ENCODE measurements at regions not wholly inside any gene's neighbourhood (a gene's known extent, or its start where the extent isn't known, plus 50 kb on each side); places are given as distances from the start of the nearest gene placed in this dataset.
"Not testable (repeated sequence)": the region's sequence is repeated elsewhere in the genome, so short reads cannot be mapped to it uniquely, and the experiment has no call there.

DNA sequence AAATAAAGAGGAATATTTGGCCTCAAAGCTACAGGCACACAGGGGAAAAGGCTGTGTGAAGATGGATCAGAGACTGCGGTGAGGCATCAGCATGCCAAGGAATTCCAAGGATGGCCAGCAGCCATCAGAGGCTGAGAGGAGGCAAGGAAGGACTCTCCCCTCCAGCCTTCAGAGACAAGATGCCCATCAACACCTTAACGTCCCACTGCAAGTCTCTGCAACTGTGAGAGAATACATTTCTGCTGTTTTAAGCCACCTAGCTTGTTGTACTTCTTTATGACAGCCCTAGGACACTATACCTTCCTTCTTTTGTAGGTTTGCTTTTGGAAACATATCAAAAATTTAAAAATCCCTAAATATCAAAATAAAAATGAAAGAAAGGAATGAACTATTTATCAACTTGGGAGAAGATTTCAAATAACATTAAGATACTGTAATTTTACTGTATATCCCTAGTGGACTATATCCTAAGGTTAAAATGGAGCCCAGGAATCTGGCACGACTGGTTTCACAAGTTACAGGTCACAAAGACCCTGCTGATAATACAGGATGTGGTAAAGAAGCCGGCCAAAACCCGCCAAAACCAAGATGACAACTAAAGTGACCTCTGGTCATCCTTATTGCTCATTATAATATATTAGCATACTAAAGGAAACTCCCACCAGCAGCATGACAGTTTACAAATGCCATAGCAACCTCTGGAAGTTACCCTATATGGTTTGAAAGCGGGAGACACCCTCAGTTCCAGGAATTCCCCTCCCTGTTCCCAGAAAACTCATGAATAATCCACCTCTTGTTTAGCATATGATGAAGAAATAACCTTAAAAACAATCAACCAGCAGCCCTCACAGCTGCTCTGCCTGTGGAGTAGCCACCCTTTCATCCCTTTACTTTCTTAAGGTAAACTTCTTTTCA is 185.2 kb downstream of the AVL9 start:
- no peak for DNase-seq
- H3K27me3 Mint-ChIP-seq (ENCODE audit: low read depth), result peaks cover 7% of the 10 kb centered on the region
- H3K4me1 Mint-ChIP-seq (ENCODE audit: low read depth), result no peaks in the 10 kb centered on the region
- no peaks in the 10 kb centered on the region for H3K36me3 Mint-ChIP-seq (ENCODE audit: insufficient read depth)
- no peak for ATAC-seq
- no peak overlapping the region for H3K4me3 Mint-ChIP-seq
- H3K9me3 Mint-ChIP-seq, result peaks cover 6% of the 10 kb centered on the region

- no peaks in the 10 kb centered on the region for H3K4me1 Mint-ChIP-seq (ENCODE audit: low read depth)
- ATAC-seq (no peak), DNase-seq (no peak)
- H3K36me3 Mint-ChIP-seq (ENCODE audit: insufficient read depth), result no peaks in the 10 kb centered on the region
- peaks cover 7% of the 10 kb centered on the region for H3K27me3 Mint-ChIP-seq (ENCODE audit: low read depth)
- H3K4me3 Mint-ChIP-seq, result no peak overlapping the region
- H3K9me3 Mint-ChIP-seq, result peaks cover 6% of the 10 kb centered on the region
Observed at GRCh38 chr7:32679192-32679591, 183.9 kb downstream of the AVL9 start.

- H3K4me1 Mint-ChIP-seq (ENCODE audit: low read depth), result no peaks in the 10 kb centered on the region
- peaks cover 6% of the 10 kb centered on the region for H3K9me3 Mint-ChIP-seq
- ATAC-seq (no peak), DNase-seq (no peak)
- H3K36me3 Mint-ChIP-seq (ENCODE audit: insufficient read depth), result no peaks in the 10 kb centered on the region
- no peak overlapping the region for H3K4me3 Mint-ChIP-seq
- H3K27me3 Mint-ChIP-seq (ENCODE audit: low read depth), result peaks cover 9% of the 10 kb centered on the region
Observed at GRCh38 chr7:32677593-32677992, 182.3 kb downstream of the AVL9 start.

DNA sequence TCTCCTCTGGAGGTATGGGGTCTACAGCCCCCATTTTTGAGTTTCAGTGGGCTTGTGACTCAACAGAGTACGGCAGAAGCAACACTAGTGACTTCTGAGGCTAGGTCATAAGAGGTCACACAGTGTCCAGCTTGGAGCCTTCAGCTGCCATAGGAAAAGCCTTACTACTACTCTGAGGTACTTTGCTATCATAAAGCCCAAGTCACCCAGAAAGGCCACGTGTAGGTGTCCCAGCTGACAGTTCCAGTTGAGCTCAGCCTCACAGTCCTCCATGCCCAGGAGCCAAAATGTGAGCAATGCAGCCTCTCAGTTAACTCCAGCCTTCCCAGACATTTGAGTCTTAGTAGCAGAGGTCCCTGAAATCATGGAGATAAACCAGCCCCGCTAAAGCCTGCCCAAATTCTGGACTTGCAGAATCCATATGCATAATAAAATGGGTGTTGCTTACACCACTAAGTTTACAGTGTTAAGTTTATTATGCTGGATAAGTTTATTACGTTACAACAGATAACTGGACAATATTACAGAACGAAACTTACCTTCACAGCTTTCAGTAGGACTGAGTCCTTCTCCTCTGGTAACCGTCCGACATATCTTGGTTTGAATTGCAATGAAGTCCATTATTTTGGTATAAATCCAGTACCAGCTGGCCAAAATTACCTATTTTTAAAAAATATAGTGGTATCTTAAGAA is 181.1 kb downstream of the AVL9 start:
- no peak for ATAC-seq

GRCh38 chr7:32673275-32673983 is 178.1 kb downstream of the AVL9 start:
- Mint-ChIP-seq H3K4me3 (no peak overlapping the region), H3K9me3 (no peaks in the 10 kb centered on the region), H3K36me3 (ENCODE audit: insufficient read depth) (no peaks in the 10 kb centered on the region), H3K4me1 (ENCODE audit: low read depth) (no peaks in the 10 kb centered on the region), H3K27me3 (ENCODE audit: low read depth) (peaks cover 6% of the 10 kb centered on the region)
- DNase-seq (no peak), ATAC-seq (no peak)

More for the DNA sequence above, 181.1 kb downstream of the AVL9 start:
- no peaks in the 10 kb centered on the region for H3K36me3 Mint-ChIP-seq (ENCODE audit: insufficient read depth)
- no peaks in the 10 kb centered on the region for H3K9me3 Mint-ChIP-seq
- H3K4me3 Mint-ChIP-seq, result no peak overlapping the region
- peaks cover 5% of the 10 kb centered on the region for H3K27me3 Mint-ChIP-seq (ENCODE audit: low read depth)
- no peak for DNase-seq
- H3K4me1 Mint-ChIP-seq (ENCODE audit: low read depth), result no peaks in the 10 kb centered on the region

DNA sequence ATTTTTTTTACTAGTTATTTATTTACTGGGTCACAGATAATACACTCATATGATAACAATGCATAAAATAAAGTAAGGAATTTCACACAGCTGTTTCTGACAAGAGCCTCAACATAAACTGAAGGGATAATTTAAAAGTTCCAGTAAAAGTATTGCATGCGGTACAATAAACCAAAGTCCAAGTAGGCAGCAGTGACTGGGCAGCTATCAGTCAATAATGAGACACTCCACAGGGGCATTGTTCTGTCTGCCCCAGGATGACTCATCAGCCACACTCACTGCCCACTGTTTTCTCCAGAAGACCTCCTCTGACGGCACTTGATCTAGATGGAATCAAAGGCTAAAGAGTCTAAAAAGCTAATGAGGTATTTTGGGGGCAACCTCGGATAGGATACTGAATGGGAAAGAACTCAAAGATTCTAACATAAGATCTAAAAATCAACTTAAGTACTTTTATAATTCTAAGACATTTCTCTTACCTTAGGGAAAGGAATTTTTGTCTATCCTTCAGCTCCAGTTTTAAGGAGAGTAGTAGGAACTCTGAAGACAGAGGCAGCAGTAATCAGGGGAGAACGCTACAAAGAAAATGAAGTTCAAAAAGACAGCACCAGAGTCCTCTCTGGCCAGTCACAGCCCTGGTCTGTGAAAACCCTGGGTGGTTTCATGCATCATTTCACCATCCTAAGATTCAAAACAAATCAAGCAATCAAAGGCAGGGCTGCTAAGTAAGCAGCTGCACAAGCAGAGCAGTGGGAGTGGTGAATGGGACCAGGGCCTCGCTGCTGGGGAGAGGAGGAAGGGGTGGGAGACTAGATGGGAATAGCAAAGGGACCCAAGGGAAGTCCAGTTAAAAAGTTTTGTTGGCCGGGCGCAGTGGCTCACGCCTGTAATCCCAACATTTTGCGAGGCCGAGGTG is 175.1 kb downstream of the AVL9 start:
- no peaks in the 10 kb centered on the region for H3K36me3 Mint-ChIP-seq (ENCODE audit: insufficient read depth)
- peaks cover 7% of the 10 kb centered on the region for H3K27me3 Mint-ChIP-seq (ENCODE audit: low read depth)
- ATAC-seq (no peak), DNase-seq (no peak)
- H3K4me1 Mint-ChIP-seq (ENCODE audit: low read depth), result no peaks in the 10 kb centered on the region
- no peak overlapping the region for H3K4me3 Mint-ChIP-seq
- H3K9me3 Mint-ChIP-seq, result no peaks in the 10 kb centered on the region

- not testable (repeated sequence) for DNase-seq; H3K36me3 Mint-ChIP-seq (ENCODE audit: insufficient read depth); H3K4me3 Mint-ChIP-seq; H3K4me1 Mint-ChIP-seq (ENCODE audit: low read depth); ATAC-seq; H3K9me3 Mint-ChIP-seq
- peaks cover 12% of the 10 kb centered on the region for H3K27me3 Mint-ChIP-seq (ENCODE audit: low read depth)
Observed at GRCh38 chr7:32669173-32669870, 174.0 kb downstream of the AVL9 start.

DNA sequence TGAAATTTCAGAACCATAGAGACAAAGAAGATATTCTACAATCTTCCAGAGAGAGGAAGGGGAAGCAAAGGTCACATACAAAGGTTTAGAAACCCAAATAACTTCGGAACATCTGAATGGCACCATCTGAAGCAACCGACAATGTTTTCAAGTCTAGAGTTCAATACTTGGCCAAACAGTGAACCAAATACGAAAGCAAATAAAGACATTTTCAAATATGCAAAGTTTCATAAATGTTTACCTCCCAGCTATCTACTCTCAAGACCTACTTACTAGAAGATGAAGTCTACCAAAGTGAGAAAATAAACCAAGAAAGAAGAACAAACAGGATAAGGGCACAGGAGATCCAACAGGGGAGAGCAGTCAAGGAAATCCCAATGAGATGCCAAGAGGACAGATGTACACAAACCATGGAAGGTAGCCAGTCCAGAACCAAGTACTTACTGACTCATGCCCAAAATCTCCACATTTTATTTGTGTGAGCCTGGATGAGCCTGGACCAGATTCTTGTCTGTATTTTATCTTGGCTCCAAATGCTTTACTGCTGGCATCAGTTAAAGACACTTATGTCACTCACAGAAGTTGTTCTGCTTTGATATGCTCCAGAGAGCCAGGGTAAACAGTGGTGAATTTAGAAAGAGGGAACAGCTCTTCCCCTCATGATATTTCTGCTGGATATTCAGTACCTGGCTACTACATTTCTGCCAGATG is 173.3 kb downstream of the AVL9 start:
- H3K9me3 Mint-ChIP-seq; H3K36me3 Mint-ChIP-seq (ENCODE audit: insufficient read depth); H3K4me3 Mint-ChIP-seq; H3K4me1 Mint-ChIP-seq (ENCODE audit: low read depth); ATAC-seq; DNase-seq: not testable (repeated sequence)
- peaks cover 13% of the 10 kb centered on the region for H3K27me3 Mint-ChIP-seq (ENCODE audit: low read depth)

DNA sequence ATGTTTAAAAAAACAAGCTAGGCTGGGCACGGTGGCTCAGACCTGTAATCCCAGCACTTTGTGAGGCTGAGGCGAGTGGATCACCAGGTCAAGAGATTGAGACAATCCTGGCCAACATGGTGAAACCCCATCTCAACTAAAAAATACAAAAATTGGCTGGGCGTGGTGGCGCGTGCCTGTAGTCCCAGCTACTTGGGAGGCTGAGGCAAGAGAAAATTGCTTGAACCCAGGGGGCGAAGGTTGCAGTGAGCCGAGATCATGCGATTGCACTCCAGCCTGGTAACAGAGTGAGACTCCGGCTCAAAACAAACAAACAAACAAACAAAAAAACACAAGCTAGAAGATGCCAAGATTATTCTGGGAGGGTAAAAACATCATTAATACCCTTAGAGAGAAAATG is 172.3 kb downstream of the AVL9 start:
- DNase-seq; ATAC-seq; H3K4me1 Mint-ChIP-seq (ENCODE audit: low read depth); H3K36me3 Mint-ChIP-seq (ENCODE audit: insufficient read depth); H3K9me3 Mint-ChIP-seq; H3K4me3 Mint-ChIP-seq: not testable (repeated sequence)
- H3K27me3 Mint-ChIP-seq (ENCODE audit: low read depth), result peaks cover 17% of the 10 kb centered on the region

GRCh38 chr7:32663805-32664211 is 168.5 kb downstream of the AVL9 start:
- H3K9me3 Mint-ChIP-seq; H3K36me3 Mint-ChIP-seq (ENCODE audit: insufficient read depth); ATAC-seq; H3K4me1 Mint-ChIP-seq (ENCODE audit: low read depth); DNase-seq; H3K4me3 Mint-ChIP-seq: not testable (repeated sequence)
- peaks cover 25% of the 10 kb centered on the region for H3K27me3 Mint-ChIP-seq (ENCODE audit: low read depth)

DNA sequence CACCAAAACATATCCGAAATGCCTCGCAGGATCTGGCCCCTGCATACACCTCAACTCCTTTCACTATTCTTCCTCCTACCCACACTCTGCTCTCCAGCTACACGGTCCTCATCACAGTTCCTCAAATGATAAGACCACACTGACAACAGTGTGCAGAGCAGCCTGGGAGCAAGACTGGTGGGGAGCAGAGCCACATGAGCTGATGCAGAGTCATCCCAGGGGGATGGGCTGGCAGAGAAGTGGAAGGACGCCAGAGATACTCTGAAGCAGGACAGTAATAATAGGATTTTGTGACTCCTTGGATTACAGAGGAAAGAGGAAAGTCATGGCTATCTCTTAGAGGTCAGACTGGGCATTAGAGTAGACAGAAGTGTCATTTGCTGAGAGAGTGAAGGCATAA is 167.2 kb downstream of the AVL9 start:
- H3K27me3 Mint-ChIP-seq (ENCODE audit: low read depth), result peaks cover 22% of the 10 kb centered on the region
- ATAC-seq; H3K4me1 Mint-ChIP-seq (ENCODE audit: low read depth); H3K4me3 Mint-ChIP-seq; H3K9me3 Mint-ChIP-seq; H3K36me3 Mint-ChIP-seq (ENCODE audit: insufficient read depth); DNase-seq: not testable (repeated sequence)

DNA sequence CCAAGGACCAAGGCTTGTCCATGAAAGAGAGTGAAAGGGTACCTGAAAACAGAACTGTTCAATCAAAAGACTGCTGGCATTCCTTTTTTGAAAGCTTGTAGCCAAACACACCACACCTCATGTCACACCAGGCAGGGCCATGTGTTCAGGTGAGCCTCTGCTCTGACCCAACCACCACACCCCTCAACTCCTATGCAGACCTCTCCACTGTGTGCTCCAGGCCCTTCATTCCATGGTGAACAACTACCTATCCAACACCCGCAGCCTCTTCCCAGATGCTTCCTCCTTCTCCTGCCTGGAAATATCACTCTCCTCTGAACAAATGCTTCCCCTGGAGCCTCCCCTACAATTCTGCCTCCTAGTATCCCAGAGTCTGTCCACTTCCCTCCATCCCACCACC is 166.6 kb downstream of the AVL9 start:
- Mint-ChIP-seq H3K4me3 (no peak overlapping the region), H3K9me3 (no peaks in the 10 kb centered on the region), H3K36me3 (ENCODE audit: insufficient read depth) (no peaks in the 10 kb centered on the region), H3K4me1 (ENCODE audit: low read depth) (no peaks in the 10 kb centered on the region), H3K27me3 (ENCODE audit: low read depth) (peaks cover 23% of the 10 kb centered on the region)
- DNase-seq (no peak), ATAC-seq (no peak)

DNA sequence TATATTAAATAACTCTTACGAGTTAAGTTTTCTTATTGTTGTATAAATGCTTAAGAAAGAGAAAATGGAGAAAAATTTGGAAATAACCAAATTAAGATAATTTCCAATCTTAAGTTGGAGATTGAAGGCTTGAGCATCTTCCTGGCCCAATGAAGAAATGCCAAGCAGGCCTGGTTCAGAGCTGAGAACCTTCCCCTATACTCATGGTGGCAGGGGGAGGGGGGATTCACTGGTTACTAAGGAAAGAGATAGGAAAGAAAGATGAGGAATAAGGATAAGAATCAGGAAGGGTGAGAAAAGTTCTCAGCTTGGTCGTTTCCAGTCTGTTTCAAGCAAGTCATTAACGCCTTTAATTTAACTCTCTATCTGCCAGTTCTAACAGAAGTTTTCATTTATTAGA is 166.2 kb downstream of the AVL9 start:
- H3K27me3 Mint-ChIP-seq (ENCODE audit: low read depth), result peaks cover 25% of the 10 kb centered on the region
- DNase-seq, result no peak
- no peaks in the 10 kb centered on the region for H3K9me3 Mint-ChIP-seq

More for the DNA sequence above, 166.2 kb downstream of the AVL9 start:
- Mint-ChIP-seq H3K4me1 (ENCODE audit: low read depth) (no peaks in the 10 kb centered on the region), H3K36me3 (ENCODE audit: insufficient read depth) (no peaks in the 10 kb centered on the region), H3K4me3 (no peak overlapping the region)
- ATAC-seq, result no peak
